ENCODE measurements at regions not wholly inside any gene's neighbourhood (a gene's known extent, or its start where the extent isn't known, plus 50 kb on each side); places are given as distances from the start of the nearest gene placed in this dataset.

DNA sequence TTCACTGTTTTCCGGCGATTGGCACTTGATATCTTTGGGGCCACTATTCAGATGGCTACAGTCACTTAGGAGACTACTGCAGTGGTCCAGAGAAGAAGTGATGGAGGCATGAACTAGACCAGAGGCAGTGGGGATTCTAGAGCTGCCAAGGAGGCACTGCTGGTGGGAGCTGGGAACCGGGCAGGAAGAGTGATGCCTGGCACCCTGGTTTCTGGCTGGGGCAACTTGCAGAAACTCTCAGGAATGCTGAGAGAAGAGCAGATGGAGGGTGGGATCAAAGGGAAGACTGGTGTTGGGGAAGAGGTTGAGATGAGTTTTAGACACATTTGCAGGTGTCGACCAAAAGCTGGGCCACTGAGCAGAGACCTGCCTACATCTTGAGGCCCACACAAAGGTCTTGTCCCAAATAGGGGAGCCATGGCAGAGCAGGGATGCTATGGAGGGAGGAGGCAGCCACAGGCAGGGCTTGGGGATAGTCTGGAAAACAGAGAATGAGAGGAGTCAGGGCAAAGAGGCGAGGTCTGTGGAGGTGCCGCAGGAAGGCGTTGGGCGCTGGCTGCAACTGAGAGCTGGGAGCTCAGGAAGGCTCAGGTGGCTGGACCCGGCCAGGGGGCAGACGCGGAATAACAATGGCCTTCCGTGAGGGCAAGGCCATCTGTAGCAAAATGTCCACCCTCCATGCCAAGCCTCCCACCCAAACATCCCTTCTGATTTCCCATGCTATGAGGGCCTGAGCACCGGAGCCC, 118.9 kb downstream of the TOMM20 start:
- Histone ChIP-seq H3K27ac (ENCODE audit: control insufficient read depth, insufficient read depth, low read length) (no peak overlapping the region), H3K36me3 (ENCODE audit: control insufficient read depth in 2 of 2, extremely low read depth in 1 of 2, insufficient read depth in 2 of 2, low read length in 2 of 2) (no peaks in the 10 kb centered on the region), H2AFZ (ENCODE audit: control insufficient read depth, low read length) (no peak overlapping the region), H3K79me2 (ENCODE audit: control insufficient read depth, insufficient read depth, low read length) (no peaks in the 10 kb centered on the region), H4K20me1 (ENCODE audit: control insufficient read depth, extremely low read depth, insufficient read depth, low read length) (no peaks in the 10 kb centered on the region), H3K4me2 (ENCODE audit: control insufficient read depth, extremely low read depth, insufficient read depth, low read depth, low read length) (no peak overlapping the region), H3K9ac (ENCODE audit: control insufficient read depth, extremely low read depth, insufficient read depth, low read length) (no peak overlapping the region), H3K27me3 (ENCODE audit: control insufficient read depth, extremely low read depth, insufficient read depth, low read length) (no peaks in the 10 kb centered on the region), H3K9me3 (ENCODE audit: control insufficient read depth, low read depth, low read length) (no peaks in the 10 kb centered on the region), H3K9me1 (ENCODE audit: control insufficient read depth, extremely low read depth, insufficient read depth, low read length) (no peaks in the 10 kb centered on the region), H3K4me1 (ENCODE audit: control insufficient read depth, extremely low read depth, insufficient read depth, low read length) (peaks cover 24% of the 10 kb centered on the region), H3K4me3 (ENCODE audit: control insufficient read depth in 2 of 3, extremely low read depth in 1 of 3, insufficient read depth in 2 of 3, low read depth in 1 of 3, low read length in 3 of 3) (no peak overlapping the region)
- DNase-seq (ENCODE audit: low read depth, low spot score) (no peak), FAIRE-seq (no peak)
- TF ChIP-seq, protein P1, sequence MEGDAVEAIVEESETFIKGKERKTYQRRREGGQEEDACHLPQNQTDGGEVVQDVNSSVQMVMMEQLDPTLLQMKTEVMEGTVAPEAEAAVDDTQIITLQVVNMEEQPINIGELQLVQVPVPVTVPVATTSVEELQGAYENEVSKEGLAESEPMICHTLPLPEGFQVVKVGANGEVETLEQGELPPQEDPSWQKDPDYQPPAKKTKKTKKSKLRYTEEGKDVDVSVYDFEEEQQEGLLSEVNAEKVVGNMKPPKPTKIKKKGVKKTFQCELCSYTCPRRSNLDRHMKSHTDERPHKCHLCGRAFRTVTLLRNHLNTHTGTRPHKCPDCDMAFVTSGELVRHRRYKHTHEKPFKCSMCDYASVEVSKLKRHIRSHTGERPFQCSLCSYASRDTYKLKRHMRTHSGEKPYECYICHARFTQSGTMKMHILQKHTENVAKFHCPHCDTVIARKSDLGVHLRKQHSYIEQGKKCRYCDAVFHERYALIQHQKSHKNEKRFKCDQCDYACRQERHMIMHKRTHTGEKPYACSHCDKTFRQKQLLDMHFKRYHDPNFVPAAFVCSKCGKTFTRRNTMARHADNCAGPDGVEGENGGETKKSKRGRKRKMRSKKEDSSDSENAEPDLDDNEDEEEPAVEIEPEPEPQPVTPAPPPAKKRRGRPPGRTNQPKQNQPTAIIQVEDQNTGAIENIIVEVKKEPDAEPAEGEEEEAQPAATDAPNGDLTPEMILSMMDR (optimal IDR thresholded peaks at IDR 0.05 in 1 of 3, IDR thresholded peaks at IDR 0.05 in 1 of 3, conservative IDR thresholded peaks at IDR 0.05 in 1 of 3; ENCODE audit: extremely low read depth in 1 of 3, insufficient read depth in 2 of 3, low read length in 3 of 3) = no peak
- TF ChIP-seq EZH2 (IDR thresholded peaks at IDR 0.05; ENCODE audit: low read length) = no peak
- dilution Hi-C loops (cut with MboI; ENCODE audit: extremely low pct_ligation_motif_present, low sequenced_read_pairs) = no loop called here

DNA sequence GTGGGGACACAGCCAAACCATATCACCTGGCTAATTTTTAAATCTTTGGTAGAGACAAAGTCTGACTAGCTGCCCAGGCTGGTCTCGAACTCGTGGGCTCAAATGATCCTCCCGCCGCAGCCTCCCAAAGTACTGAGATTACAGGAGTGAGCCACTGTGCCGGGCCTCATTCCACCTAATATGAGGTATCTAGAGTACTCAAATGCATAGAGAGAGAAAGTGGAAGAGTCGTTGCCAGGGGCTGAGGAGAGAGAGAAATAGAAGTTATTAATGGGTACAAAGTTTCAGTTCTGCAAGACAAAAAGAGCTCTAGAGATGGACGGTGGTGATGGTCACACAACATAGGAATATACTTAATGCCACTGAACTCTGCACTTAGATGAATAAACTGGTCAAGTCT, 119.6 kb downstream of the TOMM20 start:
- TF ChIP-seq, protein P1 (optimal IDR thresholded peaks at IDR 0.05 in 1 of 3, IDR thresholded peaks at IDR 0.05 in 1 of 3, conservative IDR thresholded peaks at IDR 0.05 in 1 of 3; ENCODE audit: extremely low read depth in 1 of 3, insufficient read depth in 2 of 3, low read length in 3 of 3) = no peak
- TF ChIP-seq EZH2 (IDR thresholded peaks at IDR 0.05; ENCODE audit: low read length) = no peak
- no peaks in the 10 kb centered on the region for H3K9me1 ChIP-seq (ENCODE audit: control insufficient read depth, extremely low read depth, insufficient read depth, low read length)
- H3K9ac ChIP-seq (ENCODE audit: control insufficient read depth, extremely low read depth, insufficient read depth, low read length) = no peak overlapping the region
- H3K79me2 ChIP-seq (ENCODE audit: control insufficient read depth, insufficient read depth, low read length) = no peaks in the 10 kb centered on the region
- H3K27ac ChIP-seq (ENCODE audit: control insufficient read depth, insufficient read depth, low read length) = no peak overlapping the region
- dilution Hi-C loops (cut with MboI; ENCODE audit: extremely low pct_ligation_motif_present, low sequenced_read_pairs) = no loop called here
- no peaks in the 10 kb centered on the region for H3K27me3 ChIP-seq (ENCODE audit: control insufficient read depth, extremely low read depth, insufficient read depth, low read length)
- H3K4me2 ChIP-seq (ENCODE audit: control insufficient read depth, extremely low read depth, insufficient read depth, low read depth, low read length) = no peak overlapping the region
- H3K4me1 ChIP-seq (ENCODE audit: control insufficient read depth, extremely low read depth, insufficient read depth, low read length) = peaks cover 24% of the 10 kb centered on the region
- H3K36me3 ChIP-seq (ENCODE audit: control insufficient read depth in 2 of 2, extremely low read depth in 1 of 2, insufficient read depth in 2 of 2, low read length in 2 of 2) = no peaks in the 10 kb centered on the region
- no peak for FAIRE-seq
- no peak overlapping the region for H2AFZ ChIP-seq (ENCODE audit: control insufficient read depth, low read length)
- H4K20me1 ChIP-seq (ENCODE audit: control insufficient read depth, extremely low read depth, insufficient read depth, low read length) = no peaks in the 10 kb centered on the region
- H3K4me3 ChIP-seq (ENCODE audit: control insufficient read depth in 2 of 3, extremely low read depth in 1 of 3, insufficient read depth in 2 of 3, low read depth in 1 of 3, low read length in 3 of 3) = no peak overlapping the region
- H3K9me3 ChIP-seq (ENCODE audit: control insufficient read depth, low read depth, low read length) = no peaks in the 10 kb centered on the region
- no peak for DNase-seq (ENCODE audit: low read depth, low spot score)
